Smooth muscle cell (in vitro differentiated cells): ENCODE measurements at regions not wholly inside any gene's neighbourhood (a gene's known extent, or its start where the extent isn't known, plus 50 kb on each side); places are given as distances from the start of the nearest gene placed in this dataset.

Experiments
- DNase-seq: peaks from one replicate; lab custom pipeline; 2025; ENCODE audit not compliant: unreplicated experiment; lab: John Stamatoyannopoulos, UW
- H2AFZ ChIP-seq: fragments of 200-600 bp; sonication (generic); 2 replicates; pipeline ENCODE4 v1.6.0; 2016; ENCODE audit warnings: antibody characterized with exemption, low read depth, mild to moderate bottlenecking
- H3F3A ChIP-seq: fragments of 200-600 bp; sonication (generic); 2 replicates; pipeline ENCODE4 v1.6.0; 2017; ENCODE audit warnings: antibody characterized with exemption, low read depth
- H3K27ac ChIP-seq: fragments of 200-600 bp; sonication (generic); 2 replicates; pipeline ENCODE4 v1.5.1; 2016; ENCODE audit warnings: low read depth, mild to moderate bottlenecking
- H3K27me3 ChIP-seq: fragments of 200-600 bp; sonication (generic); 2 replicates; pipeline ENCODE4 v1.6.1; 2016; ENCODE audit warnings: low read depth, mild to moderate bottlenecking
- H3K36me3 ChIP-seq: fragments of 200-600 bp; sonication (generic); 2 replicates; pipeline ENCODE4 v1.5.1; 2016; ENCODE audit warnings: low read depth
- H3K4me1 ChIP-seq: fragments of 200-600 bp; sonication (generic); 2 replicates; pipeline ENCODE4 v1.5.1; 2016; ENCODE audit warnings: low read depth
- H3K4me2 ChIP-seq: fragments of 200-600 bp; sonication (generic); 2 replicates; pipeline ENCODE4 v1.6.0; 2016; ENCODE audit warnings: mild to moderate bottlenecking
- H3K4me3 ChIP-seq: fragments of 200-600 bp; sonication (generic); 2 replicates; pipeline ENCODE4 v1.5.1; 2016; ENCODE audit warnings: mild to moderate bottlenecking
- H3K79me2 ChIP-seq: fragments of 200-600 bp; sonication (generic); 2 replicates; pipeline ENCODE4 v1.6.0; 2016; ENCODE audit warnings: low read depth, mild to moderate bottlenecking
- H3K9ac ChIP-seq: fragments of 200-600 bp; sonication (generic); 2 replicates; pipeline ENCODE4 v1.6.0; 2016; ENCODE audit warnings: low read depth
- H3K9me3 ChIP-seq: fragments of 200-600 bp; sonication (generic); replicated peaks from 2 replicates; pipeline ENCODE4 v1.5.1; 2016; ENCODE audit warnings: low read depth
- H4K20me1 ChIP-seq: fragments of 200-600 bp; sonication (generic); 2 replicates; pipeline ENCODE4 v1.6.0; 2016; ENCODE audit warnings: low read depth
- WGBS: methylation state at CpG from one replicate; pipeline ENCODE4 v1.1.7; 2016; ENCODE audit warnings: low lambda C conversion rate; 5-methylcytosine and 5-hydroxymethylcytosine counted together
- TF ChIP-seq, protein P1 (sequence below): fragments of 200-600 bp; sonication (generic); IDR thresholded peaks from 2 replicates; pipeline ENCODE4 v1.5.1; 2017; ENCODE audit warnings: borderline replicate concordance, mild to moderate bottlenecking, antibody characterized with exemption; ENCODE audit not compliant: insufficient read depth, poor library complexity, severe bottlenecking

DNA sequence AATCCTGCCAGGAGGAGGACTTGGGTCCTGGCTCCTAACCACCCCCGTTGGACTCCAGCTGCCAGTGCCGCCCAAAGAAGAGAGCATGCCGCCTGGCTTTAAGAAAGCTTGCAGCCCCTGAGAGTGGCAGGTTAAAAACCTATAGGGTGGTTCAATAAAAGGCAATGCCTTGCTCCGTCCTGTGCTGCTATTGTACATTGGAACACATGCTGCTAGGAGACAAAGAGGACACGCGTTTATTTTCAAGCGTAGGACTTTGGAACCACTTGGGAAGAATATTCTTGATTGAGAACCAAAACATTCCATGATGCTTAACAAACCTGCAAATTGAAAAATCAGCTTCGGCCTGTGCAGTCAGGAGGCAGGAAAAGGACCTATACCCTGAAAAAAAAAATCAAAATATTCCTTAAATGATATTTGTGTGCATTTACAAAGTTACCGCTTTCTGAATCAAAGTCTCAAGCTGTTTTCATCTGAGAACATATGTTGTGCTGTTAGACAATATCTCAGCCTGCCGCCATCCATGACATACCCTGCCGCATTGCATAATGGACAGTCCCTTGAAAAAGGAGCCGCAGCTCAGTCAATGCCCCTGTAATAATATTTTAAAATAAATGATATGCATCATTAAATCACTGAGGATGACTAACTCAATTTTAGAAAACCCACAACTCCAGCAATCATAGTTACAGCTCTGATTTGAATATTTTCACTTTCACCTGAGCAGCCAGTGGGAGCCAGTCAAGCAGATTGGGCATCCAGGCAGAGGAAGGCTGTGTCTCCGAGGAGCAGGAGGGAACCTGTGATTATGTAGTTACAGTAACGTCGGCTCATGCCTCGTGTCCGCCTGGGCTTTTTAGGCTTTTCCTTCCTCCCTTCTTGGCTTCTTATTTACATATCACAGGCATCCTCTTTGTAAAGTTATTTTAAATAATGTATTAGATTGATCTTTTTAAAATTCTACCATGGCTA lies 805.6 kb upstream of the FANCL start:
- no peaks in the 10 kb centered on the region for H3K27me3 ChIP-seq
- H3K79me2 ChIP-seq = no peaks in the 10 kb centered on the region
- no peak overlapping the region for H3K4me3 ChIP-seq
- H3K4me1 ChIP-seq = no peaks in the 10 kb centered on the region
- H2AFZ ChIP-seq = no peak overlapping the region
- H3K4me2 ChIP-seq = no peak overlapping the region
- H4K20me1 ChIP-seq = no peaks in the 10 kb centered on the region
- DNase-seq = no peak
- H3F3A ChIP-seq = no peaks in the 10 kb centered on the region
- H3K9ac ChIP-seq = no peak overlapping the region
- no peak overlapping the region for H3K27ac ChIP-seq
- H3K9me3 ChIP-seq = no peaks in the 10 kb centered on the region
- no peaks in the 10 kb centered on the region for H3K36me3 ChIP-seq
- 89% methylated on average over 17 of the region's 17 CpGs for WGBS
- TF ChIP-seq, protein P1, sequence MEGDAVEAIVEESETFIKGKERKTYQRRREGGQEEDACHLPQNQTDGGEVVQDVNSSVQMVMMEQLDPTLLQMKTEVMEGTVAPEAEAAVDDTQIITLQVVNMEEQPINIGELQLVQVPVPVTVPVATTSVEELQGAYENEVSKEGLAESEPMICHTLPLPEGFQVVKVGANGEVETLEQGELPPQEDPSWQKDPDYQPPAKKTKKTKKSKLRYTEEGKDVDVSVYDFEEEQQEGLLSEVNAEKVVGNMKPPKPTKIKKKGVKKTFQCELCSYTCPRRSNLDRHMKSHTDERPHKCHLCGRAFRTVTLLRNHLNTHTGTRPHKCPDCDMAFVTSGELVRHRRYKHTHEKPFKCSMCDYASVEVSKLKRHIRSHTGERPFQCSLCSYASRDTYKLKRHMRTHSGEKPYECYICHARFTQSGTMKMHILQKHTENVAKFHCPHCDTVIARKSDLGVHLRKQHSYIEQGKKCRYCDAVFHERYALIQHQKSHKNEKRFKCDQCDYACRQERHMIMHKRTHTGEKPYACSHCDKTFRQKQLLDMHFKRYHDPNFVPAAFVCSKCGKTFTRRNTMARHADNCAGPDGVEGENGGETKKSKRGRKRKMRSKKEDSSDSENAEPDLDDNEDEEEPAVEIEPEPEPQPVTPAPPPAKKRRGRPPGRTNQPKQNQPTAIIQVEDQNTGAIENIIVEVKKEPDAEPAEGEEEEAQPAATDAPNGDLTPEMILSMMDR = no peak

DNA sequence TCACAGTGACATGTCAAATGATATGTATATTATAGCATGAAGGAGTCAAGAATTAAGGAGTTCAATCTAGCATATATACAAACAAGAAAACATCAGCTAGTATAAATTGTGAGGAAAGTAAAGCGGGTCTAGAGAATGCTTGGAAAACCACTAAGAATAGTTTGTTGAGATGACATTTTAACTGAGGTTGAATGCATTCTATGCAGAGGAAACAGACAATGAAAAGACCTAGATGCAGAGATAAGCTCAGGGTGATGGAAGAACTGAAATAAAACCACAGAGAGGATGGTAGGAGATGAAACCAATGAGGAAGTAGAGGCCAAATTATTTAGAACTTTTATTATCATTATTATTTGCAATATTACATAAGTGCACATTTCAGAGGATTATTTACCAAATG lies 803.6 kb upstream of the FANCL start:
- H3K36me3 ChIP-seq = no peaks in the 10 kb centered on the region
- H3F3A ChIP-seq = no peaks in the 10 kb centered on the region
- no peaks in the 10 kb centered on the region for H3K79me2 ChIP-seq
- H3K4me3 ChIP-seq = no peak overlapping the region
- H3K9me3 ChIP-seq = no peaks in the 10 kb centered on the region
- H3K27me3 ChIP-seq = no peaks in the 10 kb centered on the region
- H3K9ac ChIP-seq = no peak overlapping the region
- WGBS = 83% methylated on average over 1 of the region's 1 CpG
- TF ChIP-seq, protein P1 = no peak
- no peak overlapping the region for H3K4me2 ChIP-seq
- no peaks in the 10 kb centered on the region for H3K4me1 ChIP-seq
- H2AFZ ChIP-seq = no peak overlapping the region
- H4K20me1 ChIP-seq = no peaks in the 10 kb centered on the region
- DNase-seq = no peak
- H3K27ac ChIP-seq = no peak overlapping the region

DNA sequence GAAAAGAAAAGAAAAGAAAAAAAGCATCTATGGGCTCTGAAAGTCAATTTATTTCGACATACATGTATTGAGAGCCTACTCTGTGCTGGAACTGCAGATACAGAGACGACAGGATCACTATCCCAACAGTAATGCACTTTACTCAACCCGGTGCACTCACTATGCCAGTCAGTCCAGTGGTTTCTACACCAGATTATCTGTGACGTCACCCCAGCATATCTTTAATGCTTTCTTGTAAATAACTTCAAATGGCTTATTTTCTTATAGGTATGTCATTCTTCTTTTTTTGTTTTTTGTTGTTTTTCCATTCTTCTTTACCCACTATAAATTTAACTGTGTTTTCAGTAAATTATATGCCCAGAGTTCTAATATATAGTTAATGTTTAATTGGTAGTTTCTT lies 800.0 kb upstream of the FANCL start:
- H3F3A ChIP-seq = no peaks in the 10 kb centered on the region
- H3K27ac ChIP-seq = no peak overlapping the region
- H4K20me1 ChIP-seq = no peaks in the 10 kb centered on the region
- no peaks in the 10 kb centered on the region for H3K4me1 ChIP-seq
- H3K9me3 ChIP-seq = peaks cover 5% of the 10 kb centered on the region
- 60% methylated on average over 4 of the region's 4 CpGs for WGBS
- no peak overlapping the region for H3K9ac ChIP-seq
- H2AFZ ChIP-seq = no peak overlapping the region
- TF ChIP-seq, protein P1 = no peak
- H3K36me3 ChIP-seq = no peaks in the 10 kb centered on the region
- H3K4me2 ChIP-seq = no peak overlapping the region
- DNase-seq = no peak
- H3K27me3 ChIP-seq = no peaks in the 10 kb centered on the region
- no peak overlapping the region for H3K4me3 ChIP-seq
- H3K79me2 ChIP-seq = no peaks in the 10 kb centered on the region
